ENCODE measurements at regions not wholly inside any gene's neighbourhood (a gene's known extent, or its start where the extent isn't known, plus 50 kb on each side); places are given as distances from the start of the nearest gene placed in this dataset.
"Not testable (repeated sequence)": the region's sequence is repeated elsewhere in the genome, so short reads cannot be mapped to it uniquely, and the experiment has no call there.

DNA sequence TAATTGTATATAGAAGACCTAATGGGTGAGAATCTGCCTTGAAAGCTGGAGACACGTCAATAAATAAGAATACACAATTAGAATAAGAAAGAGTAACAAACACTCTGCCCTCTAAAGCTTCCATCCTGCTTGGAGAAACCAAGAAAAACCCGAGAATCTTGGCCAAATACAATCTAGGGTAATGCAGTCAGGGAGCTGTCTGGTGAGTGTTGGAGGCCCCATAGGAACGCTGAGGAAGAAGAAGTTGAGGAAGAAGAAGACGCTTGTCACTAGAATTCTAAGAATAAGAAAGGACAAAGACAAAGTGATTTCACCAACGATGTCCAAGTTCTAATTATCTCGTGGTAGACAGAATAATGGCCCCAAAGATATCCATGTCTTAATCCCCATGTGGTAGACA is 4485.9 kb upstream of the OR11H1 start:
- TF ChIP-seq, protein P1, sequence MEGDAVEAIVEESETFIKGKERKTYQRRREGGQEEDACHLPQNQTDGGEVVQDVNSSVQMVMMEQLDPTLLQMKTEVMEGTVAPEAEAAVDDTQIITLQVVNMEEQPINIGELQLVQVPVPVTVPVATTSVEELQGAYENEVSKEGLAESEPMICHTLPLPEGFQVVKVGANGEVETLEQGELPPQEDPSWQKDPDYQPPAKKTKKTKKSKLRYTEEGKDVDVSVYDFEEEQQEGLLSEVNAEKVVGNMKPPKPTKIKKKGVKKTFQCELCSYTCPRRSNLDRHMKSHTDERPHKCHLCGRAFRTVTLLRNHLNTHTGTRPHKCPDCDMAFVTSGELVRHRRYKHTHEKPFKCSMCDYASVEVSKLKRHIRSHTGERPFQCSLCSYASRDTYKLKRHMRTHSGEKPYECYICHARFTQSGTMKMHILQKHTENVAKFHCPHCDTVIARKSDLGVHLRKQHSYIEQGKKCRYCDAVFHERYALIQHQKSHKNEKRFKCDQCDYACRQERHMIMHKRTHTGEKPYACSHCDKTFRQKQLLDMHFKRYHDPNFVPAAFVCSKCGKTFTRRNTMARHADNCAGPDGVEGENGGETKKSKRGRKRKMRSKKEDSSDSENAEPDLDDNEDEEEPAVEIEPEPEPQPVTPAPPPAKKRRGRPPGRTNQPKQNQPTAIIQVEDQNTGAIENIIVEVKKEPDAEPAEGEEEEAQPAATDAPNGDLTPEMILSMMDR (IDR thresholded peaks at IDR 0.05) = no peak
- DNase-seq (ENCODE audit: low spot score) (no peak), ATAC-seq (ENCODE audit: low FRiP score) (no peak)

DNA sequence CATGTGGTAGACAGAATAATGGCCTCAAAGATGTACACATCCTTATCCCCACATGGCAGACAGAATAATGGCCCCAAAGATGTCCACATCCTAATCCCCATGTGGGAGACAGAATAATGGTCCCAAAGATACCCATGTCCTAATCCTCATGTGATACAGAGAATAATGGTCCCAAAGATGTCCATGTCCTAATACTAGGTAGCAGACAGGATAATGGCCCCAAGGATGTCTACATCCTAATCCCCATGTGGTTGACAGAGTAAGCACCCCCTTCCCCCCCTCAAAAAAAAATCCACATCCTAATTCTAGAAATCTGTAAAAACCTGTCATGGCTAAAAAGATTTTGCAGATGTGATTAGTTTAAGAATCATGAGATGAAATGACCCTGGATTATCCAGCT is 4484.7 kb upstream of the OR11H1 start:
- DNase-seq (ENCODE audit: low spot score); ATAC-seq (ENCODE audit: low FRiP score): not testable (repeated sequence)

DNA sequence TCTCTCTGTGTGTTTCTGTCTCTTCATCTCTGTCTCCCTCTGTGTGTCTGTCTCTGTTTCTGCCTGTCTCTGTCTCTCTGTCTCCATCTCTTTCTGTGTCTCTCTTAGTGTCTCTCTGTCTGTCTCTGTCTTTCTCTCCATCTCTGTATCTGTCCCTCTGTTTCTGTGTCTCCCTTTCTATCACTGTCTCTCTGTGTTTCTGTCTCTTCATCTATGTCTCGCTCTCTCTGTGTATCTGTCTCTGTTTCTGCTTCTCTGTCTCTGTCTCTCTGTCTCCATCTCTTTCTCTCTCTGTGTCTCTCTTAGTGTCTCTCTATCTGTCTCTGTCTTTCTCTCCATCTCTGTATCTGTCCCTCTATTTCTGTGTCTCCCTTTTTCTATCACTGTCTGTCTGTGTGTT is 4479.1 kb upstream of the OR11H1 start:
- not testable (repeated sequence) for ATAC-seq (ENCODE audit: low FRiP score); DNase-seq (ENCODE audit: low spot score)

DNA sequence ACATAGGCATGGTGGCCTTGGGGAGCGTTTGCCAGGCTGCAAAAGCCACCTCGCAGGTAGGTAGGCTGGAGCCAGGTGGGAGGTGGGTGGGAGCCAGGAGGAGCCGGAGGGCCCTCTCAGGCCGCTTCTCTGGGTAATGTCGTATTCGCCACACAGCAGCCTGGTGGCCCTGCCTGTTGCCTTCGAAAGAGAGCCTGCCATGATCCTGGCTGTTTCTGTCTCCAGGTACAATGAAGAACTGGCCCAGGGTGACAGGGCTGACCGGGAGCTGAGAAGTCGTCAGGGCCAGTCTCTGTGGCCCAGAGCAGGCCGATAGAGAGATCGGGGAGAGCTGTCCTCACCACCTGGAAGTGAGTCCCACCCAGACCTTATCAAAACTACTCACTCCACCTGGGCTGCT is 4477.8 kb upstream of the OR11H1 start:
- DNase-seq (ENCODE audit: low spot score); ATAC-seq (ENCODE audit: low FRiP score): not testable (repeated sequence)

DNA sequence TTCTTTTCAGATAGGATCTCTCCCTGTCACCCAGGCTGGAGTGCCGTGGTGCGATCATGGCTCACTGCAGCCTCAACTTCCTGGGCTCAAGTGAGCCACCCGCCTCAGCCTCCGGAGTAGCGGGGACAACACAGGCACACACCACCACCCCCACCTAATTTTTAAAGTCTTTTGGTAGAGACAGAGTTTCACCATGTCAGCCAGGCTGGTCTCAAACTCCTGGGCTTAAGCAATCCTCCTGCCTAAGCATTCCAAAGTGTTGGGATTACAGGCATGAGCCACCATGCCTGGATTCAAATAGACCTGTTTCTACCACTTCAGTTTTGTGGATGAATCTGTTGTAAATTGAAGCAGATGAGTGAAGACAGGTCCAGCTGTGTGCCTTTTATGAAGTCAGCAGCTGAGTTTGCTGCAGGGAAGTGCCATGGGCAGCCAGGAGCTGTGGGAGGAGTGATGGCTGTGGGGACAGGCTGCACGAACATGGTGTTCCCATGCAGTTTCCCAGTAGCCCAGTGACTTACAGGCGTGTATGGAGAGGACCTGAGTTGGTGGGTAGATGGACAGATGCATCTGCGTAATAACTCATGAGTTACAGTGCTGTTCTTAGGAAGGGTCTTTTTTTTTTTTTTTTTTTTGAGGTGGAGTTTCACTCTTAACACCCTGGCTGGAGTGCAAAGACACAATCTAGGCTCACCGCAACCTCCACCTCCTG is 4476.4 kb upstream of the OR11H1 start:
- not testable (repeated sequence) for ATAC-seq (ENCODE audit: low FRiP score); DNase-seq (ENCODE audit: low spot score)

DNA sequence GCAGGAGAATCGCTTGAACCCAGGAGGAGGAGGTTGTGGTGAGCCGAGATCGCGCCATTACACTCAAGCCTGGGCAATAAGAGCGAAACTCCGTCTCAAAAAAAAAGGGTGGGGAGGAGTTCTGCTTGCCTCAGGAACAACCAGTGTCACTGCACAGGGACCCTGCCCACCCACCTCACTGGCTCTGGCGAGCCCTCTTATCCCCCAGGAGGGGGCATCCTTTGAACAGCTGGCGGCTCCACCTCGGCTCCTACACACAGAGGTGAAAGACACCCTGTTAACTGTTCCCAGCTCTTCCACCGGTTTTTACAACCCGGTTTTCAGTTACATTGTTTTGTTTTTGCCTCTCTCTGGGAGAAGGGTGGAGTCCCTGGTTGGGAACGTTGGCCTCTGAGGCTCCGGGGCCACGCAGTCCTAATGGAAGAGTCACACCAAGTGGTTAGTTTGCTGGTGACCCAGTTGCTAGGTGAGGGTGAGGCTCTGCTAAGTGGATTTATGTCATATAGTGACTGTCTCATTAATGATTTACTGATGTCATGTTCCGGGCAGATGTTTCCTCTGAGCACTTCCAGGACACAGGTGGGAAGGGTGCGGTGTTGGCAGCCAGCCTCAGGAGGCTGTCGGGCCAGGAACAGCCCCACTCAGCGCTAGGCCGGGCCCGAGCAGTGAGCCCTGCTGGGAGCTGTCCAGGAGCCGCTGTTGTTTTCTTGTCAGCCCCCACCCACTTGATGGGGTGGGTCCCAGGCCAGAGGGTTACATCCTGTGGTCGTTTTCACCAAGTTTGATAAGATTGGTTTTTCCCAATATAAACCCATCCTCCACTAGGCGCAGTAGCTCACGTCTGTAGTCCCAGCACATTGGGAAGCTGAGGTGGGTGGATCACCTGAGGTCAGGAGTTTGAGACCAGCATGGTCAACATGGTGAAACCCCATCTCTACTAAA is 4474.3 kb upstream of the OR11H1 start:
- DNase-seq (ENCODE audit: low spot score) = not testable (repeated sequence)
- ATAC-seq (ENCODE audit: low FRiP score) = peak; percentile 16

DNA sequence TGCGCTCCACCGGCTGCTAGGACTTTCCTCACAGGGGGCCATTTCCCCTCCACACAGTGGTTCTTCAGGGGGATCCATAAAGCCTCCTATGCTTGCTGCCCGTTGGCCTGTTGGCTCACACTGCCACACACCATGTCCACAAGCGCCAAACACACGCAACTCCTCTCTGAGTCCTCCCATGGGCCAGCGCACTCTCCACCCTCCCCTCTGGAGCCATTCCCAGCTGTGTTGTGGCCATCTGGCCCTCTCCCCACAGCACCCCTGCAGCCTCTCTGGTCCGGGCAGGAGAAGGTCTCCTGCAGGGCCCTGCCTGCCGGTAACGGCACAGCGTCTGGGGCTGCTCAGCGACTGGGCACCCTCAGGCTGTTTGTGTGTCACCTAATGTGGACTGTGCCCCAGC is 4473.3 kb upstream of the OR11H1 start:
- peak; percentile 8 for ATAC-seq (ENCODE audit: low FRiP score)
- DNase-seq (ENCODE audit: low spot score) = not testable (repeated sequence)

DNA sequence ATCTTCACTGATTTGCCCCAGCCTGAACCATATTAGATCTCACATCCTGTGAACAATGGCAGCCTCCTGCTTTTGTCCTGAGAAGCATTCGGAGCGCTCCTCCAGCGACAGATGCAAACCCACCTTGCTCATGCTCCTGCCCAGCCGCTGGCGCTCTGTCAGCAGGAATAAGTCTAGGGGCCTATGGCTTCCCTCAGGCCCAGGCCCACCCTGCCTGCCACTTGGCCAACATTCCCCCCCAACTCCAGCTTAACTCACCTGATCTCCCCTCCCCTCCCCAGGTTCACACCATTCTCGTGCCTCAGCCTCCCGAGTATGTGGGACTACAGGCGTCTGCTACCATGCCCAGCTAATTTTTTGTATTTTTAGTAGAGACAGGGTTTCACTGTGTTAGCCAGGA is 4472.8 kb upstream of the OR11H1 start:
- DNase-seq (ENCODE audit: low spot score); ATAC-seq (ENCODE audit: low FRiP score): not testable (repeated sequence)

DNA sequence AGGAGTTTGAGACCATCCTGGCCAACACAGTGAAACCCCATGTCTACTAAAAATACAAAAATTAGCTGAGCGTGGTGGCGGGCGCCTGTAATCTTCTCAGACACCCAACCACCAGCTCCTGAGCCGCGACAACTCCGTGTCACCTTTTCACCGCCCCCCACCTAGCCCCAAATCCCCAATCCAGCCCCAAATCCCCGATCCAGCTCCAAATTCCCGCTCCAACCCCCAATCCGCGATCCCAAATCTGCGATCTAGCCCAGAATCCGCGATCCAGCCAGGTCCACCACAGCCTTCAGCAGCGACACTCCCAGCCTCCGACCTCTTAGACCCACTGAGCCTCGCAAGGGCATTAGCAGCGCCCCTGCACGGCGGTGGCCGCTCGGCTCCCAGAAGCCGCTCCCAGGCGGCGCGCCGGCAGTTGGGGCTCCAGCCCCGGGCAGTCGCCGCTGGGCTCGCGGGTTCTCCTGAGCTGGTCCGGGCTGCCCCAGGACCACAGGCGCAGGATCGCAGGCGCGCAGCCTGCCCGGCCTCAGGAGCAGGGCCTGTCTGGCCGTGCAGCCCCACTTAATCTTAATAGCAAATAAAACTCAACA is 4469.9 kb upstream of the OR11H1 start:
- ATAC-seq (ENCODE audit: low FRiP score); DNase-seq (ENCODE audit: low spot score): not testable (repeated sequence)

DNA sequence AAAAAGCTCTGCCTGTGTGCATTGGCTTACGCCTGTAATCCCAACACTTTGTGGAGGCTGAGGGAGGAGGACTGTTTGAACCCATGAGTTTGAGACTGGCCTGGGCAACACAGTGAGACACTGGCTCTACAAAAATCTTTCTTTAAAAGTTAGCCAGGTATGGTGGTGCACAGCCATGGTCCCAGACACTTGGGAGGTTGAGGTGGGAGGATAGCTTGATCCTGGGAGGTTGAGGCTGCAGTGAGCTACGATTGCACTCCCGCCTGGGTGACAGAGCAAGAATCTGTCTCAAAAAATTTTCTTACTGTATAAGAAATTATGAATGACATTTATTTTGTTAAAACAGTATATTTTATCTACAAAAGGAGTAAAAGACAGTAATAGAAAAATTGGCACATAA is 4468.9 kb upstream of the OR11H1 start:
- ATAC-seq (ENCODE audit: low FRiP score); DNase-seq (ENCODE audit: low spot score): not testable (repeated sequence)

DNA sequence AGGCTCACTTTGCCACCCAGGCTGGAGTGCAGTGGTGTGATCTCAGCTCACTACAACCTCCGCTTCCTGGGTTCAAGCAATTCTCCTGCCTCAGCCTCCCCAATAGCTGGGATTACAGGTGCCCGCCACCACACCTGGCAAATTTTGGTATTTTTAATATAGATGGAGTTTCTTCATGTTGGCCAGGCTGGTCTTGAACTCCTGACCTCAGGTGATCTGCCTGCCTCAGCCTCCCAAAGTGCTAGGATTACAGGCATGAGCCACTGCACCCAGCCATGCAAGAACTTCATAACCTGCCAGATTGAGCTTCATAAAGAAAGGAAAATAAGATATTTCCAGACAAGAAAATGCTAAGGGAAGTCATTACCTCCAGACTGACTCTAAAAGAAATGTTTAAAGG is 4467.2 kb upstream of the OR11H1 start:
- not testable (repeated sequence) for ATAC-seq (ENCODE audit: low FRiP score); DNase-seq (ENCODE audit: low spot score)

DNA sequence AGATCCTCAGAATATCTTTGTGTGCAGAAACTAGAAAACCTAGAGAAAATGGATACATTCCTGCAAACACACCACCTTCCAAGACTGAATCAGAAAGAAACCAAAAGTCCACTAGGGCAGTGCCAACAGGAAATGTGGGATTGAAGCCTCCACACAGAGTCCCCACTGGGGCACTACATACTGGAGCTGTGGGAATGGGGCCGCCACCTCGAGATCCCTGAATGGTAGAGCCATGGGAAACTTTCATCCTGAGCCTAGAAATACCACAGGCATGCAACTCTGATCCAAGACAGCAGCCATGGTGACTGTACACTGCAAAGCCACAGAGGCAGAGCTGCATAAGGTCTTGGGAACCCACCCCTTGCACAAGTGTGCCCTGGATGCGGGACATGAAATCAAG is 4465.5 kb upstream of the OR11H1 start:
- DNase-seq (ENCODE audit: low spot score); ATAC-seq (ENCODE audit: low FRiP score): not testable (repeated sequence)

DNA sequence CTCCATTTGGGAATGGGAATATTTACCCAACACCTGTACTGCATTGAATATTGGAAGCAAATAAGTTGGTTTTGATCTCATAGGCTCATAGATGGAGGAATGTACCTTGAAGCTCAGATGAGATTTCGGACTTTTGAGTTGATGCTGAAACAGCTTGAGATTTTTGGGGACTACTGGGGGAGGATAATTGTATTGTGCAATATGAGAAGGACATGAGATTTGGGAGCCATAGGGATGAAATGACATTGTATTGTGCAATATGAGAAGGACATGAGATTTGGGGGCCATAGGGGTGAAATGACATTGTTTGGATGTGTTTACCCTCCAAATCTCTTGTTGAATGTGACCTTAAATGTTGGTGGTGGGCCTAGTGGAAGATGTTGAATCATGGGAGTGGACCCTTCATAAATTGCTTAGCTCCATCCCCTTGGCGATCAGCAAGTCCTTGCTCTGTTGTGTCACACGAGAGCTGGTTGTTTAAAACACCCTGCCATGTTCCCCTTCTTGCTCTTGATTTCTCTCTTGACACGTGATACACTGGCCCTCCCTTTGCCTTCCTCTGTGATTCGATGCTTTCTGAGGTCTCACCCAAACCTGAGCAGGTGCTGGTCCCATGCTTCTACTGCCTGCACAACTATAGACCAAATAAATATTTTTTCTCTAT is 4464.8 kb upstream of the OR11H1 start:
- DNase-seq (ENCODE audit: low spot score); ATAC-seq (ENCODE audit: low FRiP score): not testable (repeated sequence)

DNA sequence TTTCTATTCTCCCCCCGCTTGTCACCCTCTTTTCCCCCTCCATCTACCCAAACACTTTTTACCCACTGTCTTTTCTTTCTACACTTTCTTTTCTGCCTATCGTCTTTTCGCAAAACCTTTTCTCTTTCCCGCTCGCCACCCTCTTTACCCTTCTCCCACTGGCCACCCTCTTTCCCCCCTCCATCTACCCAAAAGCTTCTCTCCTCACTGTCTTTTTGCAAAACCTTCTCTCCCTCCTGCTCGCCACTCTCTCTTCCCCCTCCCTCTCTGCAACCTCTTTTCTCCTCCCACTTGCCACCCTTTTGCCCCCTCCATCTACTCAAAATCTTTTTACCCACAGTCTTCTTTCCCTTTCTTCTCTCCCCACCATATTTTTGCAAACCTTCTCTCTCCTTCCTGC is 4462.8 kb upstream of the OR11H1 start:
- DNase-seq (ENCODE audit: low spot score); ATAC-seq (ENCODE audit: low FRiP score): not testable (repeated sequence)

DNA sequence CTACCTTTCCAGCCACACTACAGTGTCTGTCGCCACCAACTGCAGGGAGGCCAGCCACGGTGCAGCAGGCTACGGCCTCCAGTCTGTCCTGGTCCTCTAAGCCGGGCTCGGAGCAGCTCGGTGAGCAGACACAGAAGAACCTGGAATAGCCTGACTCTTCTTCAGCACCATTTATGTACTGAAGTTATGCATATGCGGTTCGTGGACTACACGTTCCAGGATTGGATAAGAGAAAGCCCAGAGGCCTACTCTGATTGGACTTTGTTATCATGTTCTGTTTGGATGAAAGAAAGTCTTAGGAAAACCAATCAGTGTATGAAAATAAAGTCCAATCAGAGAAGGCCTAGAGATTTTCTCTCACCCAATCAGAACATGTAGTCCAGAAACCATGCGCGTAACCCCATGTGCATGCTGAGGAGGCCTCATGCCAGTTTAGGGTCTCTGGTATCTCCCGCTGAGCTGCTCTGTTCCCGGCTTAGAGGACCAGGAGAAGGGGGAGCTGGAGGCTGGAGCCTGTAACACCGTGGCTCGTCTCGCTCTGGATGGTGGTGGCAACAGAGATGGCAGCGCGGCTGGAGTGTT is 4462.0 kb upstream of the OR11H1 start:
- ATAC-seq (ENCODE audit: low FRiP score); DNase-seq (ENCODE audit: low spot score): not testable (repeated sequence)
